GM19463 (cell line): ENCODE measurements at regions not wholly inside any gene's neighbourhood (a gene's known extent, or its start where the extent isn't known, plus 50 kb on each side); places are given as distances from the start of the nearest gene placed in this dataset.
"Not testable (repeated sequence)": the region's sequence is repeated elsewhere in the genome, so short reads cannot be mapped to it uniquely, and the experiment has no call there.

ENCODE experiments used
- ATAC-seq: cut with Tn5 transposase; IDR thresholded peaks from one replicate; pipeline ENCODE4 v1.9.1; 2021; ENCODE audit warnings: mild to moderate bottlenecking, moderate library complexity; ENCODE audit not compliant: unreplicated experiment

DNA sequence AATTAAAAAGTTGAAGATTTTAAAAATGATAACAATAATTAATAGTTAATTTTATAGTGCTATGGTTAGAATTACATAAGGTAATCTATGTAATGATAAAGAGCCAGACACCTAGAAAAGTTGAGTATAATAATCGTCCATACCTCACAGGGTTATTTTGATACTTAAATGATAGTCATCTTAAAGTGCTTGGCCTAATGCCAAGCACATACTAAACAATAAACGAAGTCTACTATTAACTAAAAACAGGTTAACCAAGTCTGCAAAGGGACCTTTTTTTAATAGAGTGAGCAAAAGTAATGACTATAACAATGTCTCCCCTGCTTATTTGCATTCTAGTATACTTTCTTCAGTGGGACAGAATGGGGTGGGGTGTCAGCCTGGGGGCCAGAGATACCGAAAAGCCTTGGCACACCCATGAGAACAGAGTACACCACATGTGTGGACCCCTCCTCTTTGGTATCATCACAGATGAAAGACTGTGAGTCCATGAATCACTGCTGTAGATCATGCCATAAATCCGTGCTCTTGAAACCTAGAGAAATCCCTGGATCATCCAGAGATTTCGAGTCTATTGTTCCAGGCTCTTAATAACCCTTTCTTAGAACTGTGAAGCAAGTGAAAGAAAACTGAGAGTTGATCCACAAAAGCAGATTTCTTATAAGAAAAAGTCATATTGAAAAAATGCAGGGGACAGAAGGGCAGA is 249.5 kb downstream of the PRELID2 start:
- no peak for ATAC-seq

DNA sequence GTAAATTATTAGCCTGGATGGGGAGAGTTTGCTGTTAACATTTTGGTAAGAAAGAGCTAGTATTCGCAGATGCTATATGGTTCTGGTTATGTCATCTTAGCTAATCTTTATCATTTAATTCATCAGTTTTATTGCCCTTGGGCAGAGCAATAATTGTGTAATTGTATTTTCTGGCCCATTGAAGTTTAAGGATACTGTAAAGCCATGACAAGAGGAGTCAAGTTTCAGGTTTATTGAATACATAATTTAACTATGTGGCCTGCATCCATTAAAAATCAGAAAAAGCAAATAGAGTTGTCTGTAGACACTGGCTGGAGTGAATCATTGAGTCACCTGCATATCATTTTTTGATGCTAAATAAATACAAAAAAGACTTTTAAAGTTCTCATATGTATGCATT is 255.8 kb downstream of the PRELID2 start:
- ATAC-seq, result no peak

DNA sequence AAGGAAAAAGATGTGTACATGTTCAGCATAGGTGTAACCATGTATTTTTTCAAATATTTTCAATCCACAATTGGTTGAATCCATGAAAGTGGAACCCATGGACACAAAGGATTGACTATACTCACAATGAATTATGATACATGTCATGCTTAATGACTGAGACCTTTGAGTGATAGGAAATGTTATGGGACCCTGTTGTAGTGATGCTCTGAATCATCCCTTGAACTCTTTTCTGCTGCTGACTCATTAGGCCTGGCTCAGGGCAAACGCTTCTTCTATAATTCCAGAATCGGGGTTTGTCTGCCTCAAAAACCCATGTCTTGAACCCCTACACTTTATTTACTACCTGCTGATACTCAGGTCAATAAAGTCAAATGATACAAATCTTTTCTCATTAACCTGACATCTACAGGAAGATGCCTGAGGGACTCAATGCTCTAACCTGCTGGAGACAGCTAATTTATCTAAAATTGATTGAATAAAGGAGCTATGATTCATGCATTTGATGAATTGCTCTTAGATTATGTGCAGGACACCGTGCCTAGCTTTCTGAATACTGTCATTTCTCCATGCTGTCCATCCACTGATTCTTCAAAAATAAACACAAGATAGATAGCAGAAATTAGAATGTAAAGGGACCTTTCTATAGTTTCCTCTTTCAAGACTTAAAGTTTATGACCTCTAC is 260.1 kb downstream of the PRELID2 start:
- no peak for ATAC-seq

- no peak for ATAC-seq
Observed at GRCh38 chr5:145568581-145568980, 266.6 kb downstream of the PRELID2 start.

GRCh38 chr5:145562931-145563330 is 272.2 kb downstream of the PRELID2 start:
- no peak for ATAC-seq

DNA sequence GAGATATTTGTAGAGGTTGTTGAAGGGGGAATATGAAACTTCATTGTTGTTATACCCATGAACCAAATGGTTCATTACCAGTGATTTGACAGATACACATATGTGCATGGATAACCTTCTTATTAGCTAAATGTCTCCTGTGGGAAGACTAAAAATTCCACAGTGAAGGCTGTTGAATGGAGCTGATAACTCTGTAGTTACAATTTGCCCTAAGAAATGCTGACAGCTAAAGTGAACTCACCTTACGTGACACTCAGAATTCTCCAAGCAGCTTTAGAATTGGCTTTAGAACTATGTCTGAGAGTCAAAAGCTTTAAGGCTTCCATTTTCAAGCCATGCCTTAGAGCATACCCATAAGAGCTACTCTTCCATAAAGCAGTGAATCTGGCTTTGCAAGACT is 276.9 kb downstream of the PRELID2 start:
- ATAC-seq, result no peak

DNA sequence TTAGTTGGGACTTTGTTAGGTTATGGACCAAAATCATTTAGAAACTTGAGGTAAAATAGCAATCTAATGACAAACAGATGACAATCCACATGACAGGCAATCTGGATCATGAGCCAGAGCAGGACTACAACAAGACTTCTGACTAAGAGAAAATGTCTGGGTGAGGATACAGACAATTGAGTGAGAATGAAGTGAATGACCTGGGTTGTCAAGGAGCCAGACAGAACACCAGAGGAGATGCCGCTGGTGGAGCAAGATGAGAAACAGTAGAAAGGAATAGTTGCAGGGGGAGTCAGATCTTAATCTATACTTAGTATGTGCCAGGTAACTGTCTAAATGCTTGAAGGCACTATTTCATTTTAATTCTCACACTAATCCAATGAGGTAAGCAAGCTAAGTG is 277.8 kb downstream of the PRELID2 start:
- ATAC-seq, result no peak

- no peak for ATAC-seq
Observed at GRCh38 chr5:145554399-145554798, 280.7 kb downstream of the PRELID2 start.

DNA sequence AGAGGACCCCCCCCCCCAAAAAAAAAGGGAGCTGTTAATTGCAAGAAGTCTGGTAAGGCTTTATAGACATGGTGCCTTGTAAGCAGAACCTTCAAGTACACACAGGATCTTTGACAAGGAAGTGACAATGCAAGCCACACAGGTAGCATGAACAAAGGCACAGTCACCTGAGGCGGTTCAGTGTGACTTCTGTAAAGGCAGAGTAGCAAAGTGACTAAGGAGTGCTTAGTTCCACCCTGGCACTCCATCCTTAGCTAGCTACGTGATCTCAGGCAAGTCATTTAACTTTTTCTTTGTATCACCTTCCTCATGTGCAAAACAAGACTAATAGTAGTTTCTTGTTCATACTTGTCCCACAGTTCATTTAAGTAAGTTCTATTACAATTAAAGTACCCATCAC is 282.0 kb downstream of the PRELID2 start:
- no peak for ATAC-seq

DNA sequence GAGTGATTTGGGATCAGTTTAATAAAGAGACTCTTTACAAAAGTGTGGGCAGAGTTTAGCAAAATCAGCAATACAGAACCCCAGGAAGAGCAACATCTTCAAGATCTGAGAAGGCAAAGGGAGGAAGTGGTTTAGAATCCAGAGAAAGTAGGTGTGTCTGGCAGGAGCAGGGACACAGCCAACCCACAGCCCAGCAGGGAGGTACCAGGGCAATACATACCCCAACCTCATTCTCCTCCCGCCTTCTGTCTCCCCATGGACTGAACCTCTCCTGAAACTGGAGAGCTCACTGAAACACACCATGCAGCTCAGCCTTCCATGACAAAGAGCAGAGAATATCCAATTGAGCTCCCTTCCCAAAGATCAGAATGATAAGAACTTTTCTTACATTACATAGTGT is 283.4 kb downstream of the PRELID2 start:
- no peak for ATAC-seq

DNA sequence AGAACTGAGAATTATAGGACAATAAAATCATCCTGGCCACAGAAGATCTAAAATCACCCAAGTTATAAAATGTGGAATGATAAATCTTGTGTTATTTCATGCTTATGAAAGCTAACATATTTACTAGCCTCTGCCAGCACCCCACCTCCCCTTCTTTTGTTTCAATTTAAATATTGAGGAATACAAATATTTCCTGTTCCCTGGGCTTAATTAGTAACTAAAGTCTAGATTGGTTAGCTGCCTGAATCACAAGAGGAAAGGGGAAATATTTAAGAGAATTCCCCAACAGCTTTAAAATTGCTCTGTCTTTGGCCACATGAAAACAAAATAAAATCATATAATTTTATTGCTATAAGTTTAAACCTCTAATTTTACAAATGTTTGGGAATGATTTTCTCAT is 287.0 kb downstream of the PRELID2 start:
- ATAC-seq, result no peak

DNA sequence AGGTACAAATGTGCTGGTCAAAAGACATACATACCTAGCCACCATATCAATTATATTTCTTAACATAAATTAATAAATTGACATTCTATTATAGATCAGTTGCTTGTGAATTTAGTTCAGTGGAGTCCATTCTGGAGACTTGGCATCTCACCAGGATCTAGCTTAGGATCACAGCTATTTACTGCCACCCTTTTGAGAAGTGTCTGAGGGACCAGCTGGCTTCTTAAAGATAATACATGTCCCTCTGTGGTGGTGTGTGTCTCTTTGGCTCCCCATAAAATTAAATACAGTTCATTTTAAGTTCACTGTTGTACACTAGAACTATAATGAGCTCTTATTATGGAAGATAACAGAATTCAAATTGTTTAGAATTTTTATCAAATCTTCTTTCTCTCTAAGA is 290.7 kb downstream of the PRELID2 start:
- no peak for ATAC-seq

DNA sequence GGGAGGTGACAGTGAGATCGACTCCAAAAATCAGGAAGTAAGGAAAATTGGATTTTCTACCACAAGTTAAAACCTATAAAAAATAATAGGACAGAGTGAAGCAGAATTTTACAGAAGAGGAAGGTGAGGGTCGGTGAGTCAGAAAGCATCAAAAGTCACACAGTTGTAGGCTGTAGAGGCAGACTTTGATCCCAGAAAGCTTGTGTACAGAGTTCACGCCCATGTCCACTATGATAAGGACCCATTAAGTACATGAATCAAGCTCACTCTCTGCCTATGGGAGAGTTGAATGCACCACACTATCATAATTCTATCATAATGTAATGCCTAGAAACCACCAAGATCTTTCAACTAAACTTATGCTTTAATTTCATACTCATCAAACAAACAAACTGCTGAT is 291.2 kb downstream of the PRELID2 start:
- ATAC-seq, result no peak

DNA sequence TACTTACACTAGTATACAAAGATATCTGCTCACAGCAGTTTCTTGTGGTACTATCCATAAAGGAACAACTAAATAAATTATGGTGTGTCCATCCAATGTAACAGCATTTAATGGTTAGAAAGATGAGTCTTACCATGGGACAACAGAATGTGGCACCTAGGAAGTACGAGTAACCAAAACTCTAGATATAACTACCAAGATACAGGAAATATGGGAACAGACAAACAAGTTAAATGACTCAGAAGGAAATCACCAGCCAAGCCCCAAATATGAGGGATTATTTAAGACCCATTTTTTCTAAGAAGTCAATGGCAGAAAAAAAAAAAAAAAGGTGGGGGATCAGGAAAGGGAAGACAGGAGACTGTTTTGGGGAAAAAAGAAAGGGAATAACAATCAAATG is 294.8 kb downstream of the PRELID2 start:
- no peak for ATAC-seq

- no peak for ATAC-seq
Observed at GRCh38 chr5:145539201-145539600, 295.9 kb downstream of the PRELID2 start.

GRCh38 chr5:145536133-145536532 is 299.0 kb downstream of the PRELID2 start:
- ATAC-seq, result no peak

GRCh38 chr5:145531038-145531734 is 304.0 kb downstream of the PRELID2 start:
- ATAC-seq, result no peak

DNA sequence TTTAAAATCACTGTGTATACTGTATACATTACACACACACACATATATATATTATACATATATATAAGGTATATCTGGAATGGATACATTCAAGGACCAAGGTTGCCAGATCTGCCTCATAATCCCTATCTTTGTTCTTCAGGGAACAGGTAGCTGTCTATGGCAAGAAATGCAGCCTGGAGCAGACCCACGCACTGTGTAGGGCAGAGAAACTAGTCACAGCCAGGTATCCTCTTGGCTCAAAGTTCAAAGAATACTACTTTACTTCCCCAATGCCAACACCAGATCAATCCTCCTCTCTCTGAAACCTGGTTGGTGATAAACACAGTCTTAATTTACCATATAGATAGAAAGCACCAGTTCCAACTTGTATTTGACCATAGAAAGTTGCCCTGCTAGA is 313.6 kb downstream of the PRELID2 start:
- ATAC-seq, result no peak

GRCh38 chr5:145521066-145521465 is 314.1 kb downstream of the PRELID2 start:
- ATAC-seq, result no peak

- no peak for ATAC-seq
Observed at GRCh38 chr5:145520335-145520734, 314.8 kb downstream of the PRELID2 start.

DNA sequence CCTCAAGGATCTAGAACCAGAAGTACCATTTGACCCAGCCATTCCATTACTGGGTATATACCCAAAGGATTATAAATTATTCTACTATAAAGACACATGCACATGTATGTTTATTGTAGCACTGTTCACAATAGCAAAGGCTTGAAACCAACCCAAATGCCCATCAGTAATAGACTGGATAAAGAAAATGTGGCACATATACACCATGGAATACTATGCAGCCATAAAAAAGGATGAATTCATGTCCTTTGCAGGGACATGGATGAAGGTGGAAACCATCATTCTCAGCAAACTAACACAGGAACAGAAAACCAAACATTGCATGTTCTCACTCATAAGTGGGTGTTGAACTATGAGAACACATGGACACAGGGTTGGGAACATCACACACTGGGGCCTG is 317.6 kb downstream of the PRELID2 start:
- not testable (repeated sequence) for ATAC-seq

DNA sequence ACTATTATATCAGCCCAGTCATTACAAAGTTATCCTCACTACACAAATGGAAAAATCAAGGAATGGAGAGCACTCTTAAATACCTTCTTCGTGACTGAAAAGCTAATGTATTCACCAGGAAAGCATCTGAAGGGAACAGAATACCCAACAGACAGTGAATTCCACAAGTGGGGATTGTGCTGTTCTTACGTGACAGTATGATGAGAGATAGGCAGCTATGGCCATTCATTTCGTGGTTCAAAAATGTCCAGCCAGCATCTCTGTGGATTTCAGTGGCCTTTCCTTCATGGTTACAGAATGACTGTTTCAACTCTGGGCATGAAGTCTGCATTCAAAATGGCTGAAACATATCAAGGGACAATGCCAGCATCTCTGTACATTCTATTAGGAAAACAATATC is 323.8 kb downstream of the PRELID2 start:
- ATAC-seq, result no peak
